HepG2 (cell line): ENCODE measurements at regions not wholly inside any gene's neighbourhood (a gene's known extent, or its start where the extent isn't known, plus 50 kb on each side); places are given as distances from the start of the nearest gene placed in this dataset.

Experiments
- DNMT3B ChIP-seq: conservative IDR thresholded peaks from 2 replicates; pipeline ENCODE4 v1.6.1; 2016; ENCODE audit warnings: missing biosample characterization, control low read depth
- E2F5 ChIP-seq: sonication (generic); formaldehyde crosslinking; conservative IDR thresholded peaks from 2 replicates; pipeline ENCODE4 v1.4.0; 2020; ENCODE audit warnings: missing genetic modification reagents
- FOXA3 ChIP-seq: IDR thresholded peaks from 2 replicates; pipeline ENCODE4 v1.6.1; 2016; ENCODE audit warnings: missing genetic modification reagents, missing compliant biosample characterization
- FOXK1 ChIP-seq: sonication (generic); formaldehyde crosslinking; IDR thresholded peaks from 2 replicates; pipeline ENCODE4 v1.4.0; 2020; ENCODE audit warnings: low read depth, missing genetic modification reagents, borderline replicate concordance
- HNRNPLL ChIP-seq: fragments of 200-400 bp; formaldehyde crosslinking; IDR thresholded peaks from 2 replicates; pipeline ENCODE4 v1.6.1; 2017; ENCODE audit warnings: mild to moderate bottlenecking, low read depth, low read length; ENCODE audit not compliant: poor library complexity, severe bottlenecking
- JARID2 ChIP-seq: sonication (generic); formaldehyde crosslinking; IDR thresholded peaks from 2 replicates; pipeline ENCODE4 v1.8.1; 2023; ENCODE audit warnings: missing genetic modification reagents, inconsistent platforms; ENCODE audit not compliant: insufficient replicate concordance
- KLF13 ChIP-seq: sonication (generic); formaldehyde crosslinking; IDR thresholded peaks from 2 replicates; pipeline ENCODE4 v1.4.0; 2020; ENCODE audit warnings: mild to moderate bottlenecking, missing genetic modification reagents
- MXD4 ChIP-seq: IDR thresholded peaks from 2 replicates; pipeline ENCODE4 v1.6.1; 2016; ENCODE audit warnings: mild to moderate bottlenecking, missing biosample characterization, missing genetic modification reagents
- PHF21A ChIP-seq: sonication (generic); formaldehyde crosslinking; IDR thresholded peaks from 2 replicates; pipeline ENCODE4 v1.5.0; 2020; ENCODE audit warnings: mild to moderate bottlenecking, missing genetic modification reagents
- POGK ChIP-seq: sonication (generic); formaldehyde crosslinking; conservative IDR thresholded peaks from 2 replicates; pipeline ENCODE4 v1.8.0; 2022; ENCODE audit warnings: mild to moderate bottlenecking, moderate library complexity, missing genetic modification reagents
- SOX5 ChIP-seq: IDR thresholded peaks from 2 replicates; pipeline ENCODE4 v1.6.1; 2016; ENCODE audit warnings: borderline replicate concordance
- STAG1 ChIP-seq: sonication (generic); formaldehyde crosslinking; IDR thresholded peaks from 2 replicates; pipeline ENCODE4 v1.4.0; 2020; ENCODE audit warnings: missing genetic modification reagents
- THAP11 ChIP-seq: IDR thresholded peaks from 2 replicates; pipeline ENCODE4 v1.6.1; 2016; ENCODE audit warnings: missing biosample characterization, missing genetic modification reagents
- ZNF10 ChIP-seq: sonication (generic); formaldehyde crosslinking; IDR thresholded peaks from 2 replicates; pipeline ENCODE4 v1.4.0; 2020; ENCODE audit warnings: mild to moderate bottlenecking, low read depth, missing genetic modification reagents, borderline replicate concordance
- ZNF337 ChIP-seq: sonication (generic); formaldehyde crosslinking; IDR thresholded peaks from 2 replicates; pipeline ENCODE4 v1.5.1; 2020; ENCODE audit warnings: missing genetic modification reagents, low read depth, mild to moderate bottlenecking, borderline replicate concordance
- ZNF44 ChIP-seq: sonication (generic); formaldehyde crosslinking; IDR thresholded peaks from 2 replicates; pipeline ENCODE4 v1.5.1; 2020; ENCODE audit warnings: mild to moderate bottlenecking, missing genetic modification reagents
- ZNF589 ChIP-seq: sonication (generic); formaldehyde crosslinking; conservative IDR thresholded peaks from 2 replicates; pipeline ENCODE4 v1.8.0; 2022; ENCODE audit warnings: mild to moderate bottlenecking, moderate library complexity, missing genetic modification reagents
- ZNF616 ChIP-seq: sonication (generic); formaldehyde crosslinking; IDR thresholded peaks from 2 replicates; pipeline ENCODE4 v1.5.0; 2020; ENCODE audit warnings: low read depth, mild to moderate bottlenecking, missing genetic modification reagents
- ZSCAN31 ChIP-seq: sonication (generic); formaldehyde crosslinking; IDR thresholded peaks from 2 replicates; pipeline ENCODE4 v1.5.0; 2020; ENCODE audit warnings: low read depth, mild to moderate bottlenecking, missing genetic modification reagents
- TF ChIP-seq, protein P1 (sequence below): sonication (generic); formaldehyde crosslinking; IDR thresholded peaks from 2 replicates; pipeline ENCODE4 v1.4.0; 2020; ENCODE audit warnings: missing genetic modification reagents, borderline replicate concordance
- TF ChIP-seq, protein P2 (sequence below): IDR thresholded peaks from 2 replicates; pipeline ENCODE4 v1.4.0; 2020; ENCODE audit warnings: mild to moderate bottlenecking, missing genetic modification reagents

GRCh38 chr1:213571419-213571818, 416.4 kb upstream of the PROX1 start (continued):
- TF ChIP-seq, protein P1, sequence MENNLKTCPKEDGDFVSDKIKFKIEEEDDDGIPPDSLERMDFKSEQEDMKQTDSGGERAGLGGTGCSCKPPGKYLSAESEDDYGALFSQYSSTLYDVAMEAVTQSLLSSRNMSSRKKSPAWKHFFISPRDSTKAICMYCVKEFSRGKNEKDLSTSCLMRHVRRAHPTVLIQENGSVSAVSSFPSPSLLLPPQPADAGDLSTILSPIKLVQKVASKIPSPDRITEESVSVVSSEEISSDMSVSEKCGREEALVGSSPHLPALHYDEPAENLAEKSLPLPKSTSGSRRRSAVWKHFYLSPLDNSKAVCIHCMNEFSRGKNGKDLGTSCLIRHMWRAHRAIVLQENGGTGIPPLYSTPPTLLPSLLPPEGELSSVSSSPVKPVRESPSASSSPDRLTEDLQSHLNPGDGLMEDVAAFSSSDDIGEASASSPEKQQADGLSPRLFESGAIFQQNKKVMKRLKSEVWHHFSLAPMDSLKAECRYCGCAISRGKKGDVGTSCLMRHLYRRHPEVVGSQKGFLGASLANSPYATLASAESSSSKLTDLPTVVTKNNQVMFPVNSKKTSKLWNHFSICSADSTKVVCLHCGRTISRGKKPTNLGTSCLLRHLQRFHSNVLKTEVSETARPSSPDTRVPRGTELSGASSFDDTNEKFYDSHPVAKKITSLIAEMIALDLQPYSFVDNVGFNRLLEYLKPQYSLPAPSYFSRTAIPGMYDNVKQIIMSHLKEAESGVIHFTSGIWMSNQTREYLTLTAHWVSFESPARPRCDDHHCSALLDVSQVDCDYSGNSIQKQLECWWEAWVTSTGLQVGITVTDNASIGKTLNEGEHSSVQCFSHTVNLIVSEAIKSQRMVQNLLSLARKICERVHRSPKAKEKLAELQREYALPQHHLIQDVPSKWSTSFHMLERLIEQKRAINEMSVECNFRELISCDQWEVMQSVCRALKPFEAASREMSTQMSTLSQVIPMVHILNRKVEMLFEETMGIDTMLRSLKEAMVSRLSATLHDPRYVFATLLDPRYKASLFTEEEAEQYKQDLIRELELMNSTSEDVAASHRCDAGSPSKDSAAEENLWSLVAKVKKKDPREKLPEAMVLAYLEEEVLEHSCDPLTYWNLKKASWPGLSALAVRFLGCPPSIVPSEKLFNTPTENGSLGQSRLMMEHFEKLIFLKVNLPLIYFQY (CRISPR knock-in tag), result no peak
- no peak for TF ChIP-seq HNRNPLL
- no peak for TF ChIP-seq JARID2 (CRISPR knock-in tag)
- TF ChIP-seq PHF21A, result peak; percentile 29; the same call in 1 of the 2 replicates
- no peak for TF ChIP-seq THAP11 (CRISPR knock-in tag)
- TF ChIP-seq KLF13 (CRISPR knock-in tag), result no peak
- TF ChIP-seq ZNF44, result 0 out of 2 replicates have a peak, but pooled peaks have one; percentile 39
- TF ChIP-seq FOXK1 (CRISPR knock-in tag), result 0 out of 2 replicates have a peak, but pooled peaks have one; percentile 13
- TF ChIP-seq STAG1, result peak; percentile 17; the same call in 1 of the 2 replicates
- TF ChIP-seq E2F5 (CRISPR knock-in tag), result no peak
- peak; percentile 42; the same call in 1 of the 2 replicates for TF ChIP-seq SOX5 (CRISPR knock-in tag)
- TF ChIP-seq FOXA3 (CRISPR knock-in tag), result peak; percentile 61
- TF ChIP-seq ZNF337 (CRISPR knock-in tag), result no peak
- TF ChIP-seq ZNF10 (CRISPR knock-in tag), result no peak
- 0 out of 2 replicates have a peak, but pooled peaks have one; percentile 29 for TF ChIP-seq ZSCAN31 (CRISPR knock-in tag)
- TF ChIP-seq ZNF589 (CRISPR knock-in tag), result no peak
- no peak for TF ChIP-seq DNMT3B (CRISPR knock-in tag)
- TF ChIP-seq POGK (CRISPR knock-in tag), result 0 out of 2 replicates have a peak, but pooled peaks have one; percentile 39
- no peak for TF ChIP-seq ZNF616 (CRISPR knock-in tag)
- no peak for TF ChIP-seq MXD4 (CRISPR knock-in tag)
- TF ChIP-seq, protein P2, sequence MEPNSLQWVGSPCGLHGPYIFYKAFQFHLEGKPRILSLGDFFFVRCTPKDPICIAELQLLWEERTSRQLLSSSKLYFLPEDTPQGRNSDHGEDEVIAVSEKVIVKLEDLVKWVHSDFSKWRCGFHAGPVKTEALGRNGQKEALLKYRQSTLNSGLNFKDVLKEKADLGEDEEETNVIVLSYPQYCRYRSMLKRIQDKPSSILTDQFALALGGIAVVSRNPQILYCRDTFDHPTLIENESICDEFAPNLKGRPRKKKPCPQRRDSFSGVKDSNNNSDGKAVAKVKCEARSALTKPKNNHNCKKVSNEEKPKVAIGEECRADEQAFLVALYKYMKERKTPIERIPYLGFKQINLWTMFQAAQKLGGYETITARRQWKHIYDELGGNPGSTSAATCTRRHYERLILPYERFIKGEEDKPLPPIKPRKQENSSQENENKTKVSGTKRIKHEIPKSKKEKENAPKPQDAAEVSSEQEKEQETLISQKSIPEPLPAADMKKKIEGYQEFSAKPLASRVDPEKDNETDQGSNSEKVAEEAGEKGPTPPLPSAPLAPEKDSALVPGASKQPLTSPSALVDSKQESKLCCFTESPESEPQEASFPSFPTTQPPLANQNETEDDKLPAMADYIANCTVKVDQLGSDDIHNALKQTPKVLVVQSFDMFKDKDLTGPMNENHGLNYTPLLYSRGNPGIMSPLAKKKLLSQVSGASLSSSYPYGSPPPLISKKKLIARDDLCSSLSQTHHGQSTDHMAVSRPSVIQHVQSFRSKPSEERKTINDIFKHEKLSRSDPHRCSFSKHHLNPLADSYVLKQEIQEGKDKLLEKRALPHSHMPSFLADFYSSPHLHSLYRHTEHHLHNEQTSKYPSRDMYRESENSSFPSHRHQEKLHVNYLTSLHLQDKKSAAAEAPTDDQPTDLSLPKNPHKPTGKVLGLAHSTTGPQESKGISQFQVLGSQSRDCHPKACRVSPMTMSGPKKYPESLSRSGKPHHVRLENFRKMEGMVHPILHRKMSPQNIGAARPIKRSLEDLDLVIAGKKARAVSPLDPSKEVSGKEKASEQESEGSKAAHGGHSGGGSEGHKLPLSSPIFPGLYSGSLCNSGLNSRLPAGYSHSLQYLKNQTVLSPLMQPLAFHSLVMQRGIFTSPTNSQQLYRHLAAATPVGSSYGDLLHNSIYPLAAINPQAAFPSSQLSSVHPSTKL, result peak; percentile 44; the same call in 1 of the 2 replicates
